ENCODE measurements at regions not wholly inside any gene's neighbourhood (a gene's known extent, or its start where the extent isn't known, plus 50 kb on each side); places are given as distances from the start of the nearest gene placed in this dataset.

DNA sequence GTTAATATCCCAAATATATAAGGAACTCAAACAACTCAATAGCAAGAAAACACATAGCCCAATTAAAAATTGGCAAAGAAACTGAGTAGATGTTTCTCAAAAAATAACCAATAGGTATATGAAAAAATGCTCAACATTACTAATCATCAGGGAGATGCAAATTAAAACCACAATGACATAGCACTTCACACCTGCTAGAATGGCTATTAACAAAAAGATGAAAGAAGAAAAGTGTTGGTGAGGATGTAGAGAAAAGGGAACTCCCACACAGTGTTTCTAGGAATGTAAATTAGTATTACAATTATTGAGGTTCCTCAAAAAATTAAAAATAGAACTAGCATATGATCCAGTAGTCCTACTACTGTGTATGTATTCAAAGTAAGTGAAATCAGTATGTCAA, 1212.8 kb downstream of the DIAPH3 start:
- no peak for TF ChIP-seq CTCF (IDR thresholded peaks at IDR 0.05; ENCODE audit: low read length)
- no peak for TF ChIP-seq EZH2 (optimal IDR thresholded peaks at IDR 0.05; ENCODE audit: low read depth, low read length)
- TF ChIP-seq EZH2phosphoT487 (IDR thresholded peaks at IDR 0.05; ENCODE audit: low read length): no peak
